ENCODE measurements at regions not wholly inside any gene's neighbourhood (a gene's known extent, or its start where the extent isn't known, plus 50 kb on each side); places are given as distances from the start of the nearest gene placed in this dataset.
"Not testable (repeated sequence)": the region's sequence is repeated elsewhere in the genome, so short reads cannot be mapped to it uniquely, and the experiment has no call there.

DNA sequence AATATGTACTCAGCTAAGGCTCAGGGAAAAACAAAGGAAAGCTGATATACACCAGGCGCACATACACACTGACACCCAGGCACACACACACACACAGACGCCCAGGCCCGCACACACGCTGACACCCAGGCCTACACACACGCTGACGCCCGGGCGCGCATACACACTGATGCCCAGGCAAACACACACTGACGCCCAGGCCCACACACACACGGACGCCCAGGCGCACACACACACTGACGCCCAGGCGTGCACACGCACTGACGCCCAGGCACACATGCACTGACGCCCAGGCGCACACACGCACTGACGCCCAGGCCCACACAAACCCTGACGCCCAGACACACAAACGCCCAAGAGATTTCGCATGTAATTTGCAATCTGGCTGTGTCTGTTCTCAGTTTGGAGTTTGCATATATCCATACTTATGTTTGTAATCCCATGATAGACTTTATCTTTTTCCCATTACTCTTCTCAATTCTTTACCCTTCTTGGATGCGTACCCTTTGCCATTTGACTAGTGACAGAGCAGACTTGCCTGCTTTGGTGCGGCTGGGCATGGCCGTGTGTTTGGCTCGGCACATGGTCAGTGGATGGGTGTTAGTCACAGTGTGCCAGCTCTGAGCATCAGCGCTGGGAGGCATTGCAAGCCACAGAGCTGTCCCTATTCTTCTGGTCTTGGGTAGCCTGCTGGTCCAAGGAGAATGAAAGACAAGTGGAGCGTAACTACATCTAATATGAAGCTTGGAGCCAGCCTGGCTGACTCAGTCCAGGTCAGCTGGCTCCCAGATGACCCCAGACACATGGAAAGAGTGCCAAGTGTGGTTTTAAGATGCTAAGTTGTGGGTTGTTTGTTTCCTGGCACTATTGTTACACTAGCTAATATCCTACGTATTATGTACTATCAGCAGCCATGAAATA is 632.4 kb upstream of the ZFP42 start:
- DNase-seq = no peak

DNA sequence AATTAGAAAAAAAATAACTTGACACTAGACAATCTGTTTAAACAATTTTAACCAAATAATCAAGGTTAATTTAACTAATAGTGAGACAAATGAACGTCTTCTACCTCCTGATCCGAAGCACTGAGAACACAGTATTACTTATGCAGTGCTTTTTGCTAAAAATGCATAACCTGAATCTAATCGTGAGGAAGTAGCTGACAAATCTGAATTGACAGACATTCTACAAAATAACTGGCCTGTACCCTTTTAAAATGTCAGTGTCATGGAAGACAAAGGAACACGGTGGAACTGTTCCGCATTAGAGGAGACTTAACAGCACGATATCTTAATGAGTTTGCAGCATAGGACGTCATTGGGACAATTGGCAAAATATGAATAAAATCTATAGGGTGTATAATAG is 631.2 kb upstream of the ZFP42 start:
- DNase-seq = no peak

DNA sequence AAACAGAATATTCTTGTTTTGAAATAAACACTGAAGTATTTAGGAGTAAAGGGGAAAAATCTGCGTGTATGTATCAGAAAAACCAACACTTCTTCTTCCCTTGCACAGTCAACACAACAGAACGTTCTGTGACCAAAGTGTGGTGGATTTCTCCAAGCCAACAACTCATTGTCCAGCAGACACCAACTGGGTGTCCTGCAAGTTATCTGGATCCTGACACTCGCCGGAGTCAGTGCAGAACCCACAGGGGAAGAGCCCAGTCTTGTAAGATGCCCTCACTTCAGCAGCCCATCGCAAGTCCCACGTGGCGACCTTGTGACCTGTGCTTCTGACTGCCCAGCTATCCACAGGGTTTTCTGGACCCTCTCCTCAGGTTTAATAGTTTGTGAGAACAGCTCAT is 630.7 kb upstream of the ZFP42 start:
- DNase-seq = no peak

DNA sequence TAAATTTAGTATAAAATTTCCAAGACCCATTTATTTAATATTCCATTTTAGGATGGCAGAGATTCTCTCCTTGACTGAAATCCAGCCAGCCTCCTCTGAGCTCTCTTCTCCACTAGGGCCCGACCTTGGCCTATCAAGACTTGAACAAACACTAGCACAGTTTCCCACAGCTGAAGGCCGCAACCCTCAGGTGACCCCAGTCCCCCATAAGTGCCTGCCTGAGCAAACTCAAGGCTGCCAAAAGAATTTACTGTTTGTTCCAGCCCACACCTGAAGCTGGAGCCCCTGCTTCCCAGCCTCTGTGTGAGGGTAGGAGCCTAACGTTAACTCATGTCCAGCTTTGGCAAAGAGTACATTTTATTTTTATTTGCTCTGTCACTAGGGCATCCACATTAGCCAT is 629.0 kb upstream of the ZFP42 start:
- no peak for DNase-seq

DNA sequence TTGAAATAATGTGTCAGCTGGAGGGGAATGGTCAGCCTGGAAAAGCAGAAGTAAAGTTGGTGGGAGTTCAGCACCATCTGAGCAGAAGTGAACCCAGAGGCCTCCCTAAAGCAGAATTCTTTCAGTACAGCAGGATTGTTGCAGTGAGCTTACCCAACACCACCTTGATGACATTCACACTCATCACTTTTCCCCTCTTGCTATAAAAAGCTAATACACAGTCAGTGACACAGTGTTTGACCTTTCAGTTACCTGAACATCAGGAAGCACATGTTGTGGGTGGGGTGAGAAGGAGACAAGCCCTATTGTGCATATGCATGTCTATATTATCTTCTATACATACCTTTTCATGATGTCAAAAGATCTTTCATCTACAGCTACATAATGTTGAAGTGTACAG is 624.7 kb upstream of the ZFP42 start:
- DNase-seq = no peak

DNA sequence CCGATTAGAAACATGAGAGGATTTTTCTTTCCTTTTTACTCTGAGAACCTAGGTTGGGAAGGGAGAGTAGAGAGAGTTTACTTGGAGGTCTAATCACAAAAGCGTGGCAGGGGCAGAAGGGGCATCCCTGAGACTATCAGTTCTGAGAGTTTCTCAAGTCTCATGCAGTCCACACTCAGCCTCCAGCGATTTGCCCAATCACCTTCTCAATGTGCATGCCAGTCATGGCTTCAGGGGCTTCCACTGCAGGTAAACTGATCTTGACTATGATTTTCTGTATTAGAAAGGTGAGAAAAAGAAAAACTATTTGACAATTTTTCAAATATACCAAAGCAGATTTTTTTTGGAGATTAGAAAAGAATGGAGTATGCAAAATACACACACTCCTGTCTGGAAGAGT is 617.1 kb upstream of the ZFP42 start:
- DNase-seq = no peak

DNA sequence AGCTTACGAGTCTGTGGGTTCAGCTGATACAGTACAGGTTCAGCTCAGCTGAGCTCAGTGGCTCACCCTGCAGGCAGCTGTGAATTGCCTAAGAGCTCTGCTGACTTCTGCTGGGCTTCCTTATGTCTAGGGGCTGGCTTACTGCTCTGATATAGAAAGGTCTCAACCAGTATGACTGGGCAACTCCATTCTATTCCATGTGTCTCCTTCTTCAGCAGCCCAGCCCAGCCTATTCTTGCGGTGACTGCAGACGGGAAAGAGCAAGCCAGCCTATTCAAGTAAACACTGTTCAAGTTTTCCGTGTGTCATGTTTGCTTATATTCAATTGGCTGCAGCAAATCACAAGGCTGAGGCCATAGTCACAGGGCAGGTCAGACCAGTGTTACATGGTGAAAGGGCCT is 615.4 kb upstream of the ZFP42 start:
- DNase-seq = no peak

DNA sequence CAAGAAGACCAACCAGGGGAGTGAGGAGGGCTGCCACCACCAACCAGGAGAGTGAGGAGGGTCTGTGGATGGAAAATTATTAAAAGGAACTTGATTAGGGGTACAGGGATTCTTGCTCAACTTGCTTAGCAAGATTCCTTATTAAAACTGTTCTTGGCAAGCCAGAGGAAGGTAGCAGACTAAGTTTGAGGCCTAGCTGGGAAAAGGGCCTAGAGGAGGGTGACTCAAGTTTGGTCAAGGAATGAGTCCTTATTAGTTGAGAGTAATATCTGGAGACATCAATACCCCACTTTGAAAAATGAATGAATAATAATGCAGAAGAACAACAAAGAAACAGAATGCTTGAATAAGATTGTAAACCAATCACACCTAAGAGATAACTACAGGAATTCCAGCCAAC is 612.4 kb upstream of the ZFP42 start:
- no peak for DNase-seq

DNA sequence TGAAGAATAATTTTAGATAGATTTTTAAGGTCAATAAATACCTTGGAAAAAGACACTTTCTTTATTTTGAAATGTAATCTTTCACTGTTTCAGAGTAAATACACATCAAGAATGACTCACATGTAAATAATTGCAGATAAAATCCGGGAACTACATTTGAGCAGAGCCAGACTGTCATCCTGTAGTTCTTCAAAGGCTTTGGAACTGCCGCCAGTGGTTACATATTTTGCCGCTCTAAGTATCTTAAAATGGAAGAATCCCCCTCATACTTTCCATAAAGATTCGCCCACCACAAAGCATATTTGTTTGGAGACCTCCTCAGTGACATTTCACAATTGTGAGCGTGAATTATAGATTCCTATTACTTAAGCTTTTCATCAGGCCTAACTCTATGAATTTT is 607.8 kb upstream of the ZFP42 start:
- DNase-seq = no peak

DNA sequence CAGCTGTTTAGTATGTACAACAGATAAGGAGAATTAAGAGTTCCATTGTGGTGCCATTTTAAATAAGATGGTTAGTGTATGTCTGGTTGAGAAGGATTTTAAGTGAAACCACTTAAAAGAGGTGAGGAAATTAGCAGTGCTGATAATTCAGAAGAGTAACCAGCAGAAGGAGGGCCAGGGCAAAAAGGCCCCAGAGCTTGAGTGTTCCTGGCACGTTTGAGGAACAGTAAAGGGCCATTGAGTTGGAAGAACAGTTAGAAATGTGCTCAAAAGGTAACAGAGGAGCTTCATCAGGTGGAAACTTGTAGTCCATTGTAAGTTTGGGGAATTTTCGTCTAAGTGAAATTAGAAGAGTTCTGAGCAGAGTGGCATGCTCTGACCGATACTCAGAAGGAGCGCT is 606.2 kb upstream of the ZFP42 start:
- no peak for DNase-seq

DNA sequence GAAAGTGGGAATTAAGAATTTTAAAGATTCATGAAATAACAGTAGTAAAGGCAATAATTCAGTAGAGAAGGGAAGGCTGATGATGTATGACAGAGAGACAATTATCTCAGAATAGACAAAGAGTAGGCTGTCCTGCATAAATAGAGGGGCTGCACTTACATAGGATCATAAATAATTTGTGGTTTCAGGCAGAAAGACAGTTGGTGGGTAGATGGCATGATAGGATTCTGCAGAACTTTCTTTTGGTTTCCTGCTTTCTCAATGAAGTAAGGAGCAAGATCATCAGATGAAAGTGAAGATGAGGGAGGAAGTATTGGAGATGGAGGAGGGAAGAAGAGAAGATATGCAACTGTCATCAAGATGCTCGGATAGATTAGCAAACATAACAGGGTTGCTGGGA is 604.9 kb upstream of the ZFP42 start:
- DNase-seq = no peak

DNA sequence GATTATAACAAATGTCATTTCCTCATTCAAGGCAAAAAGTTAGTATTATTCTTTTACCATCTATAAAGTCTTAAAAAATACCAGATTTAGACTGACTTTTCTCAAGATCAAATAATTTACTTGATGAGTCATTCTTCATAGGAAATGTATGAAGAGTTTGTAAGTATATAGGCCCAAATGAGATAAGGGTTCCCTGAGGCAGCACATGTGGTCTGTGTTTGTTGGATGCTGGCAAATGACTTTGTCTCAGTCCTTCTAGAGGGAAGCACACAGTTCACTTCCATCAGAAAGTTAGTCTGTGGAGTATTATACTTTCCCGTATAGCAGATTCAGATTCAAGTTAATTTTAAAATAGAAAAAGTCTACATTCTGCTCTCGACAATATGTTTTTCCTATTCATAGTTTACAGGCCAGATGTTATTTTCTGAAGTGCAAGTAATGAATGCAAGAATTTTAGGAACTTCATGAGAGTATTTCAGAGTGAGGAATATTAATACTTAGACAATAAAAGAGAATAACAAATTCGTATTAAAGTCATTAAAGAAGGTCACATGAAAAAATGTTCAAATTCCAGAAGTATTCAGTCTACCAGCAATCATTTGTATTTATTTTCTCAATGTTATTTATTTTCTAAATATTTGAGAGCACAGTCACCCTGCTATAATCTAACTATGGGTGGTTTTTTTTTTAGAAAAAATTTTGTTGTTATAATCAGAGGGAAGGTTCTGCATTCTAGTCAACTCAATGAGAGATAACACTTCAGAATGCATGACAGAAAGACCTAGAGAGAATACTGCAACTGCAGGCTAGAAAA is 601.8 kb upstream of the ZFP42 start:
- no peak for DNase-seq

DNA sequence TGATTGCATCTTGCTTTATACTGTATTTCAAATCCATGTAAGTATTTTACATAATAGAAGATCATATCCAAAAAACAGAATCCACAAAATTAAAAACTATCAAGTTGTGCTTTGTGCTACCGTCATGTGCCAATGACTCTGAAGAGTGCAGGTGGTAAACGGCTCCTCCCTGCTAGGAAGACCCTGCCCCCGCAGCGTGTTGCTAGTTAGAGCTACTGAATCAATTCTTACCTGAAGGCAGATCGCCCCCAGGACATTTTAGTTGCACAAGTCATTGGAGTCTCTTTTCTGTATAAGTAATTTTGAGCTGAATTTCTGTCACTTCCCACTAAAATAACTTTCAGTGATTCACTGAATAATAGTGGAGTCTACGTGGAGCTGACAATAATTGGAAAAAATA is 599.5 kb upstream of the ZFP42 start:
- no peak for DNase-seq

DNA sequence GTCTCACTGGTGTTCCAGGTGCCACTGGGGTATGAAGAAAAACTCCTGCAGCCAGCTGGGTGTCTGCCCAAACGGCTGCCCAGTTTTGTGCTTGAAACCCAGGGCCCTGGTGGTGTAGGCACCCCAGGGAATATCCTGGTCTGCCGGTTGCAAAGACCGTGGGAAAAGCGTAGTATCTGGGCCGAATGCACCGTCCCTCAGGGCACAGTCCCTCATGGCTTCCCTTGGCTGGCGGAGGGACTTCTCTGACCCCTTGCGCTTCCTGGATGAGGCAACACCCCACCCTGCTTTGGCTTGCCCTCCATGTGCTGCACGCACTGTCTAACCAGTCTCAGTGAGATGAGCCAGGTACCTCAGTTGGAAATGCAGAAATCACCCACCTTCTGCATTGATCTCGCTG is 587.1 kb upstream of the ZFP42 start:
- DNase-seq = not testable (repeated sequence)

DNA sequence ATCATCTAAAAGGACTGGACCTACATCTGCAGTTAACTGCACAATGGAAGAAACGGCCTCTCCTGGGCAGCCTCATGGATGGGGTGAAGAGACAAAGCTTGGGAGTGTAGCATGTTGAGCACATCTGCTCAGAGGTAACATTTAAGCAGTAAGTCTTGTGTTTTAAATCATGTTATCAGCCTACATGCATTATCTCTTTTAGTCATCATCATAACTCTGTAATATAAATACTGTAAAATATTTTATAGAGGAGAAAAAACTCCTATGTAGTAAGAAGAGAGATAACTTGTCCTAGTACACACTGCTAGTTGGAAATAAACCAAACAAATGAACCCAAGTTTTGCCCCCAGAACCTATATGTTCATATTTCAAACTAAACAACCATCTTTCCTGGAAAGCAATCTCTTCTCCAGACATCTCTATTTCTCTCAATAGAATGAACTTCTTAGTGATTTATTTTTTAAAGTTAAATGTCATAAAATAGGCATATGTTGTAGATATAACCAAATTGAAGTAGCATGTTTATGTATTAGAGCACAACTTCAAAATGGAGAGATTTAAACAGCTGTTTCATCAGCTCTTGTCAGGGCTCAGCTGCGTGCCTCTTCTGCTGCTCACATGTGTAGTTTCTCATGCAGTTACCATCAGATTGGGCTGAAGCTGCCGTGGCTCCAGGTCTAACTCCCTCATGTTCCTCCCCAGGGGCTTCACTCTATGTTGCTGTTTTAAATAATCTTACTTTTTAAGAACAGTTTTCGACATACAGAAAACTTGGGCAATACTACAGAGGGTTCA is 581.8 kb upstream of the ZFP42 start:
- DNase-seq = no peak

DNA sequence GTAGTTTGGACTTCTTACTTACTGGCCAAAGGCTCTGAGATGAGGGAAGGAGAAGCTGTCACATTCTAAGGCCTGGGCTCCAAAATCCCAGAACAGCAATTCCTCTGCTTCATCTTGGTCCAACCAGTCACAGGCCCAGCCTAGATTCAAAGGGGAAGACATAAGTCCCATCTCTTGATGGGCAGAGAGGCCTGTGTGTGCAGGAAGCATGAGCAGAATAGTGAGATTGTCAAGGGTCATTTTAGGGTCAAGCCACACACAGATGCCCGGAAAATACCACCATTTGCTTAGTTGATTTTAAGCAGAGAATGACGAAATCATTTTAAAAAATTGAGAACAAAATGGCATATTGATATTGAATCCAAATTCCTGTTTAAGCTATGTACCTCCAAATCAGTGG is 580.9 kb upstream of the ZFP42 start:
- DNase-seq = no peak

DNA sequence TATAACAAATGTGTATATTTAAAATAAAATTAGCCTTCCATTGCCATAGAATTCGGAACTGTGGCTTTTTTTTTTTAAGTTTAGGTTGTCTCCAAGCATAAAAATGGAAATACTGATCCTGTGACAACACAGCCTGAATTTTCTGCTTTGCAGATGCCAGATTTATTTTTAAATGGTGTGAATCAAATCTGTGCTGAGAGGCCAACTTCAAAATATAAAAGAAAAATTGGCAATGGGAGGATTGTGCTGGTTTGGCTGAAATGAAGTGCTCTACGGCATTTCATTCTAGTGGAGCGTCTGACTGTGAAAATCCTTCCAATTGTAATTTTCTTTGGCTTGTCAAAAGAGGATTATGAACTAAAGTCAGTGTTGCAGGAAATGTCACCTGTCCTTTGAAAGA is 580.3 kb upstream of the ZFP42 start:
- DNase-seq = no peak

DNA sequence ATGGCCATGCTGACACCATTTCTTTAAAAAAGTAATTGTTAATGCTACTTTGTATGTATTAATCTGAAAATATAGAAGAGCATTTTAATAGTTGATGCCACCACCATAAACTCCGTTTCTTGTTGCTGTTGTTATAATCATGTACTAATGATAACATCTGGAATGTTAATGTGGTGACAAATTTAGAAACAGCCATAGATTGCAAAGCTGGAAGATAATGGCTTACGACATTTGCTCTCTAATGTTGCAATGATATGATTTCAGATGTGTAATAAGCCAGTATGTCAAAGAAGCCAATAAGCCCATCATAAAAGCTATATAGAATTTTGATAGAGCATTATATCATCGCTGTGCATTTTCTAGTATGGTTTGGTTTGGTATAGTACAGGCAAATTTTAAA is 579.4 kb upstream of the ZFP42 start:
- DNase-seq = no peak

DNA sequence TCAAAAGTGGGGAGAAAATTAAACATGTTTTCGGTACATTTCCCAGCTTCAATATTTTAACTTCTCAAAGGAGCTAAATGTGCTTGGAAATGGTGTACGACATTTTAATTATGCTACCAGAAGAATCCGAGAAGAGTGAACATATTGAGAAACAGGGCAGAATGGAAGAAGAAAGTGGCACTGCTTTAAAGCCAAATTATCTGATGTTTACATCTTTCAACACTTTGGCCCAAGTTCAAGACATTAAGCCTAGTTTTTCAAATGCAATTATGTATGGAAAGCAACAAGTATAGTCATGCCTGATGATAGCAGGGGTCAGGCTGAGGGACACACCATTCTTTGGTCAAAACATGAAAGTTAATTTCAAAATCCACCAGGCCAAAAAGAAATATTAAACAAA is 577.9 kb upstream of the ZFP42 start:
- DNase-seq = no peak

DNA sequence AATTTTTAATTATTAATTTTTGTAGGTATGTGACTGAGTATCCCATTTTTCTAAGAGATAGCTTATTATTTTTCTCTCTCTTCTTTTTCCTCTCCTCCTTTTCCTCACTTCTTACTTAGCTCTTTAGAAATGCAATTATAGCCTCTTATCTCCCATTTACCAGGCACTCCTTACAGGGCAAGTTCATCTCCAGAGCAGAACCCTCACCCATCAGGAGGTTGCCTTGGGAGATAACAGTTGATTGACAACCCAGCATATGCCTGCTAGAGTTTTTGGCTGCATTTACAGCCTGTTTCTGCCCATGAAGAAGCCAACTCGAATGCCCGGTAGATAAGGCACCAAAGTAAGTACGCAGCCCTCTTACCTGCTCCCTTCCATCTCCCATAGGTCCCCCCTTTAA is 572.9 kb upstream of the ZFP42 start:
- no peak for DNase-seq

DNA sequence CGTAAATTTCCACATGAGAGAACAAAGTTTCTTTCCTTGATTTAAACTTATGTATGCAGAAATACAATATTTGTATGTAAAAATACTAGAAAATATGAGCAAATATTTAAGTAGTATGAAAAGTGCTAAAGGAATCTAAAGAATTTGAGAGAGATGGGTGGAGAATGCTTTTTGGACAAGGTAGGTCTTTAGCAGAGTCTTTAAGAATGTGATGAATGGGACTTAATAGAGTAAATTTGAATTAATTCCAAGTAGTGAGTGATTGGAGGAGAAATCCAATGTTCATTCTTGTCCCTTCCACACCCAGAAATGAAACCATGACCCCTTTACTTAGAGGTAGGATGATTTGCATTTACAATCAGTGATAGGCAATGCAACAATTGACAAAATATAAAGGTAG is 570.9 kb upstream of the ZFP42 start:
- no peak for DNase-seq

DNA sequence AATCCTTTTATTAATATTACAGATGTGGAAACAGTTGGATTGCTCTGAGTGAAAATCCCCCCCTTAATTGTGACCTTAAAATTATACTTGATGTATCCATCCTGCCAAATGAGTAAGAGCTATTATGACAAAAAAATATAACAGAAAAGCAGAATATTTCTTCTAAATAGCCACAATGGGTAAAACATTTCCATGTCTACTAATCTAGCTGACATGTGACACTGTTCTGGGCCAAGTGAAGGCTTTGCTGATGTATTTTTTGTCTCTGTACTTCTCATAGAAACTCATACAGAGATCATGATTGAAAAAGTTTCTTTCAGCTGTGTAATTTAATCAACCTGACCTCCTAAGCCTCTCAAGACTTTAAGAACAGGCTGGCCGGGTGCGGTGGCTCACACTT is 569.1 kb upstream of the ZFP42 start:
- no peak for DNase-seq

DNA sequence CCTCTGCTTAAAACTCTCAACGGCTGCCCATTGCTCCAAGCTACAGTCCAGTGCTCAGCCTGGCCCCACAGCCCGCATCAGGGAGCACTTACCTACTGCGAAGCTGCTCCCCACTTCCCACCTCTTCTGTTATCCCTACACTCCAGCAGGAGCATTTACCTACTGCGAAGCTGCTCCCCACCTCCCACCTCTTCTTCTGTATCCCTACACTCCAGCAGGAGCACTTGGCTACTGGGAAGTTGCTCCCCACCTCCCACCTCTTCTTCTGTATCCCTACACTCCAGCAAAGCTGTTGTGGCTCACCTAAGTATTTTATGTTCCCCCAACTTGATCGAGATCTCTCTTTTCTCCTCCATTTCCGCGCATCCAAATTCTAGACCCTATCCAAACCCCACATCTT is 563.3 kb upstream of the ZFP42 start:
- DNase-seq = no peak

DNA sequence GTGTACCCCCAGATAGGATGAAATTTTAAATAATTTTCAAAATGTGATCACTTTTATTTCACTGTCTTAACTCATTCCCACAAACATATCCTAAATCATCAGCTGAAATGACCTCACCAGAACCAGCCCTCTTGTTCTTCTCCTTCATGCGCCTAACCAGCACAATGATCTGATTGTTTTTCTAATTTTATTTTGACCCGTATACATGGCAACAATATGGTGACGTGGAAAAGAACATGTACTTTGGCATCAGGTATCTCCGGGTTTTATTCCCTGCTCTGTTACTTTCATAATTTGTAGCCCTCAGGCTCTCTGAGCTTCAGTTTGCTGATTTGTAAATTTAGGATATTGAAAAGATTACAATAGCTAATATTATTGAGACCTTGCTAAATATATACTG is 562.4 kb upstream of the ZFP42 start:
- DNase-seq = no peak

Measured in CD4-positive, alpha-beta T cell treated with Interleukin-17A for 1 hour (primary cell).